ENCODE measurements at regions not wholly inside any gene's neighbourhood (a gene's known extent, or its start where the extent isn't known, plus 50 kb on each side); places are given as distances from the start of the nearest gene placed in this dataset.

DNA sequence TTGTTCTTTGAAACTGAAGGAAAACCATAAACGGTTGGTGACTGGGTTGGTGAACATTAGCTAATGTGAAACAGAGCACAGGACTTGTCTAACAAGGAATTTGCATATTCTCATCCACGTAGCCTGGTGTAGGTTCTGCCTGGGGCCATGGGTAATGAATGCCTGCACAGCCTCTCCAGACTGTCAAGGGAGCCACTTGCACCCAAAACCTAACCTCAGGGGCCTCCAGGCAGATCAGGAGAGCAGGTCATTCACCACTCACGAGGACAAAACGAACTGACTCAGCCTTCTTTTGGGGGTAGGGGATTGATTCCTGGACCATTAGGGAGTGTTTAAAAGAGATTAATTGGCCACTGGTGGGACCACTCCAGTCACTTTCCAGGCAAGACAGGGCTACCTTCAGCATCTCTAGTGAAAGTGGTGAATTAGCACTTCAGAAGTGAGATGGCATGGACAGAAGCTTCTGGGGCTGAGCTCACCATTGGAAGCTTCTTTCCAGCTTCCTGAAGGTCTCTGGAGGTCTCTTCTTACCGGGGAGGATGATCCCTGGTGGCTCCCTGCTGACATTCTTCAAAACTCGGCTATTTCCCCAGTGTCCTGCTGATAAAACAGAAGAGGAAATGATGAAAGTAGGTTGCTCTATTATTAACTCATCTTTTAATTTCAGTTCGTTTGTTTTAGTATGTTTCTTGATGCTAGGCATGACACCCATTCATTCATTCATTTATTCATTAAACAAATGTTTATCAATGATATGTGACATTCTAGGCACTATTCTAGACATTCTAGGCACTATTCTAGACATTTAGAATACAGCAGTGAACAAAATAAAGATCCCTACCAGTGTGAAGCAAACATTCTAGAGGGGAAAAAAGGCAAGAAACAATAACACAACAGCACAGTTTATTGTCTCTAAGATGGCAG, 104.5 kb upstream of the LNX1 start:
- no peak for DNase-seq (ENCODE audit: low read depth in 2 of 2, low spot score in 1 of 2)

DNA sequence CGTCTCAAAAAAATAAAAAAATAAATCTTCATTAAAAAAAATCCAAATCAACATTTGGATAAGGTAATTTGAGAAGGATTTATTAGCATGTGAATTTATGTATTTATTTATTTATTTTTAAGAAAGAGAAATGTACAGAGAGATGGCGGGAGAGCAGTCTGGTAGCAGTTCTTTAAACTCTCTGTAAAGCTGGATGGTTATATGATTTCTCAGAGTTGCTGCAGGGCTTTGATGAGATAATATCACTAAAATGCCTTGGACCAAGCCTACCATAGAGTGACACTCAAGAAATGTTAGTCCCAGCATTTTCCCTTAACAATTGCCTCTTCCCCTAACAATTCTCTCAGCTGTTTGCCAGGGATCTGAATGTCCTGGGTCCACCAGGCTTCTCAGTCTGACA, 103.4 kb upstream of the LNX1 start:
- DNase-seq (ENCODE audit: low read depth in 2 of 2, low spot score in 1 of 2) = no peak

DNA sequence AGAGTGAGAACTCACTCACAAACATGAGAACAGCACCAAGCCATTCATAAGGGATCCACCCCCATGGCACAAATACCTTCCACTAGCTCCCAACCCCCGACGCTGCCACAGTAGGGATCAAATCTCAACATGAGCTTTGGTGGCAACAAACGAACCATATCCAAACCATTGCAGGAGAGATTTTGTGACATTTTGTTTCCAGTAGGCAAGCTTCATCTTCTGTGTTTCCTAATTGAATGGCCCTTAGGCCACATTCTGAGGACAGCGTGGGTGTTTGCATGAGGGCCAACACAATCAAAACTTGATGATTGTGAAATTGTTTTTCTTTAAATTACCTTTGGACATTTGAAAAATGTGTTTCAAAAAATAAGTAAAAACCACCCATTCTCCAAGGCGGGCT, 102.6 kb upstream of the LNX1 start:
- DNase-seq (ENCODE audit: low read depth in 2 of 2, low spot score in 1 of 2) = no peak

DNA sequence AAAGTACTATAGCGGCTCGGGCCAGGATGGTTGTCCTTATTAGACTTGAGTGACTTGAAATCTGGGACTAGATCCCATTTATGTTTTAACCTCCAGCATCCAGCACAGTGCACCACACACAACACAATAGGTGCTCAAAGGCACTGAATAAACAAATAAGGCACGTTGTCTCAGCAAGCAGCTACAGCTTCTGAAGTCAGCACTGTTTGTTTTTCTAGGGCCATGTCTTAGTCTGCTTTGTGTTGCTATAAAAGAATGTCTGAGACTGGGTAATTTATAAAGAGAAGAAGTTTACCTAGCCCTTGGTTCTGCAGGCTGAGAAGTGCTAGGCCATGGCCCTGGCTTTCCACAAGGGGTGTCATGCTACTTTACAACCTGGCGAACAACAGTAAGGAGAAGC, 102.1 kb upstream of the LNX1 start:
- no peak for DNase-seq (ENCODE audit: low read depth in 2 of 2, low spot score in 1 of 2)

DNA sequence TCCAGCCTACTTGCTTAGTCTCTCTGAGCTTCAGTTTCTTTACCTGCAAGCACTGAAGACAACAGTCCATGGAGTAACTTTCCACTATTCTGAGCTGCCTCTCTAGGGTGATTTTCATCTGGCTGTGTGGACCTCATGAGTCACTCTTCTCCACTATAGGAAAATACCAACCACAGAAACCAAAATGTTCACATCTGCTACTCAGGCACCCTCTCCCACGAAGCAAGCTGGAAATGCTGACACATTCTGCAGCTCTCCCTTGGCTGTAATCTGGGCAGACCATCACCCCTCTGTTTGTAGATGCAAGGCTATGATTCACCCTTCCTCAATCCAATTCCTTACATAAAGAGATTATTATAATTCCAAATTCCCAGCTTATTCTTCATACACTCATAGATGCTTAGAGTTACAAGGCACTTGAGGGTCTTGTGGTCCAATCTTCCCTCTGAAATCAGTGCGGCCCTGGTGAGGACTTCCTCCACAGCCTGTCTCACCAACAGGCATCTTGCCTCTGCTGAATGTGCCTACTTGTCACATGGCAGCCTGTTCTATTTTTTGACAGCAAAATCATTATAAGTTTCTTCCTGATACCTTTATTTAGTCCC, 97.0 kb upstream of the LNX1 start:
- no peak for DNase-seq (ENCODE audit: low read depth in 2 of 2, low spot score in 1 of 2)

DNA sequence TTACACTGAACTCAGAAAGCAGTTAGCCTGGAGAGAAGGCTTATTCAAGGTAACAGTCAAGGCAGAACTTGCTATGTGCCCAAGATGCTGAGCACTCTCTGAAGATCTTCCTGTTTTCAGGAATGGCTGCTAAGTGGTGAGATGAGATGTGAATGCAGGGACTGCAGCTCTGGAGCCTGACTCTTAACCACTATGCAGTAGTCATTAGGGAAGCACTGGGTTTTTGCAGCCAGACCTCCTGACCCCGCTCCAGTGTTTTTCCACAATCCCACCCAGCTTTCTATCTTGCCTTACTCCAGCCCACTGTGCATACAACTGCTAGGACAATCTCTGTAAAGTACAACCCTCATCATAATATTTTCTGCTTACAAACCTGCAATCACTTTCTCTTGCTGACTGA, 95.2 kb upstream of the LNX1 start:
- no peak for DNase-seq (ENCODE audit: low read depth in 2 of 2, low spot score in 1 of 2)

DNA sequence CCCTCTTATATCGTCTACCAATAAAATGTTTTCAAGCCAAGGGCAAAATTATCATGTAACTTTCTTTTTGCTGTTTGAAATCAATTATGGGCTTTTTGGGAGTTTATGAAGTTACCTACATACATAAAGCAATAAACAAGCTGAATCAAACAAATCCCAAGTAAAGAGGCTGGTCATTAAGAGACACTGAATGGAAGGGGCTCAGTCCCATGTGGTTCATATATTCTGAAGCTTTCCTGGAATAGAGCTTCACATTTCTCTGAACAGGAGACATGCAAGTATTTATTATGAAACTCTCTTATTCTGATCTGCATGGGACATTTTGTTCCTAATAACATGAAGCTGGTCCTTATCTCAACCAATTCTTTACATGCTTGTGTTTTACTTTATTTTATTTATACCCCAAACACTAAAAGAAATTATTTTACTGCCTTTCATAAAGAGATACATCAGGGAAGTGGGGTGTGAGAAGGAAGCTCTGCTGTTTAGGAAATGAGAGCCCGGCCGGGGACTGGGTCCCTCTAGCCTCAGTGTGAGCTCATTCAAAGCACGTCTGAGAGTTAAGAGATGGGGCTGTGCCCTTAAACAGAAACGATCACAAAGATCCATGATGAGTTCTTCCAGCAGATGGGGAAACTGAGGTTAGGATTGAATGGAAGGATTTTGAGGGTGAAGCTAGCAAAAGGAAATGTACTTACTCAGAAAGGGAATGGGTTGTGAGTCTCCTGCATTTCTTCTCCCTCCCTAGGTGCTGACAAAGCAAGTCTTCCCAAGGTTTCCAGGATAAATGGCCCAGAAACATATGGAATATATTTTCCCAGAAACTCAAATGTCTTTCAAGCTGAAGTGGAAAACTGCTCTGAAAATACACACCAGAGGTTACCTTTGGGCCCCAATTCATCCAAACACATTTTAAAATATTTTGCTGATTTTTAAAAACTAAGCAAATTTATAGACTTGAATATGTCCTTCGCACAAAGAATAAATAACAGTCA, 93.1 kb upstream of the LNX1 start:
- DNase-seq (ENCODE audit: low read depth in 2 of 2, low spot score in 1 of 2) = no peak

DNA sequence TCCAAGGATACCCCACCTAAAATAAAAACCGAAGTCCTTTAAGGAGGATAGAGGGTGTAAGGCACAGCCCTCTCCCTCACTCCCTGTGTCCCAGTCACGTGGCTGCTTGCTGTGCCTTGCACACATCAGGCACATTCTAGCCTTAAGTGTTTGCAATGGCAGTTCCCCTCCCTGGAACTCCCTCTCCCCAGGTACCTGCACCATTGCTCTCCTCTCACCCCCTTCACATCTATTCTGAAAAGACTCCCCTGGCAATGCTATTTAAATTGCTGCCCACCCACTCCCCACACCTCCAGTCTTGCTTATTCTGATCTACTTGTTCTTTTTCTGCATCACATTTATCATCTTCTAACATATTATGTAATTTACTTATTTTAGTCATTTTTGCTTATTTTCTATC, 91.6 kb upstream of the LNX1 start:
- no peak for DNase-seq (ENCODE audit: low read depth in 2 of 2, low spot score in 1 of 2)

DNA sequence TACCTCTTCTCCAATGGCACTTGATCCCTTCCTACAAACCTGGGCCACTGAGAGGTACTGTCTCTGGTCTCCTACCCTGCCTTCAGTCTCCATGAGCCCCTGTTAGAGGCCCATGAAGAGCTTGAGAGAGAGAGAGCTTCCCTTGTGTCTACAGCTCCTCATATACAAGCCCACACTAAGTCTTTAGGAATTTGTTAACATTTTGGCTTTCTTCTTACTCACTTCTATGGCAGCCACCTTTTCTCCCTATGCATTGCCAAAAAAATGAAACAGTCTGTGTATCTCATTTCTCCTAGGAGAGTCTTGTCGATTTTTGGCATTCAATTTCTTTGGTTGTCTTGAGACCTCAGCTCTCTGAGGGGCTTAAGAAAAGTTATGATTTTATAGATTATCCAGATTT, 90.9 kb upstream of the LNX1 start:
- DNase-seq (ENCODE audit: low read depth in 2 of 2, low spot score in 1 of 2) = no peak

DNA sequence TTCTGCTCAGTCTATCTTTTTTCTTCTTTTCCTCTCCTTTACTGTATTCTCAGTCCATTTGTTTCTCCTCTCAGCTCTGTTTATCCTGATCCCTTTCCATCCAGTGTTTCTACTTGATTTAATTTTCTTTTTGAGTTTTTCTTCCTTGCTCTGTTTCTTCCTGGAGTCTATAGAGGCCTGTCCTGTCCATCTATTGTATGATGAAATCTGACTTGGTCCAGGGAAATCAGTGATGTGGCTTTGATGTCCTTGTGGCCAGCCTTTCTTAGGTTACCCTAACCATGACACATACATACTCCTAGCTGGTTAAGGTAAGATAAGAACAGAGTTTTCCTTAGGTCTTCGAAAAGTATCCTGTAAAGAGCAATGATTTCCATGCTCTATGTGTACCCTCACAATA, 89.3 kb upstream of the LNX1 start:
- no peak for DNase-seq (ENCODE audit: low read depth in 2 of 2, low spot score in 1 of 2)

DNA sequence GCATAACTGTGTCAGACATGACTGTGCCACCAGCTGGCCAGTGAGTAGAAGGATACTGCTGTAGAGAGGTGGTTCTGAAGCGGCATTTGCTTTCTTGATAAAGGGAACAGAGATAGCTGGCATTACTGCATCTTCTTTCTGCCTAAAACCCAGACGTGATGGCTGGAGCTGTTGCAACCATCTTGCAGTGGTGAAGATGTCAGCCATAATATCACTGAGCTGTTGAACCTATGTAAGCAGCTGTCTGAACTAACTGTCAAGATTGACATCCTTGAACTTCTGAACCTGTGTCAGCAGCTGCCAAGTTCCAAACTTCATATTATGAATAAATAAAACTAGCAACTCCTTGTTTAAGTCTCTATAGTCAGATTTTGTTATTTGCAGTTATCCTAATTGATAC, 88.9 kb upstream of the LNX1 start:
- DNase-seq (ENCODE audit: low read depth in 2 of 2, low spot score in 1 of 2) = no peak

DNA sequence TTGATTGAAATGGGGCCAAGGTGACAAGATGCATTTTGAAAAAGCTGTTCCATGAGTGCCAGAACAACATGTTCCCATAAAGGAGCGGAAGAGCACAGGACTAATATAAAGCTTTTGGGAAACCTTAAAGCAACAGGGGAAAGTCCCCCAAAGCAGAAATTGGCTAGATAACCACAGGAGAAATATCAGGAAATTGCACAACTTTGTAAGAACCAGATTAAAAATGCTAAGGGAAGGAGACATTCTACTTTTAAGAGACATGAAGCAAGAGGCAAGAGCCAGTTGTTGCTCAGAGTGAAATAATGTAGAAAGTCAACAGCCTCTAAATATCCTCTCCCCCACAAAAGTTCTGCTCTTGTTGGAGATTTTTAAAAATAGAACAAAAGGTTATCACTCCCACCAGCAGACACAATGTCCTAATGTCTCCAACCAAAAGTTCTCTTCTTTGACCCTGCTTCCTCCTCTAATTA, 85.2 kb upstream of the LNX1 start:
- no peak for DNase-seq (ENCODE audit: low read depth in 2 of 2, low spot score in 1 of 2)

DNA sequence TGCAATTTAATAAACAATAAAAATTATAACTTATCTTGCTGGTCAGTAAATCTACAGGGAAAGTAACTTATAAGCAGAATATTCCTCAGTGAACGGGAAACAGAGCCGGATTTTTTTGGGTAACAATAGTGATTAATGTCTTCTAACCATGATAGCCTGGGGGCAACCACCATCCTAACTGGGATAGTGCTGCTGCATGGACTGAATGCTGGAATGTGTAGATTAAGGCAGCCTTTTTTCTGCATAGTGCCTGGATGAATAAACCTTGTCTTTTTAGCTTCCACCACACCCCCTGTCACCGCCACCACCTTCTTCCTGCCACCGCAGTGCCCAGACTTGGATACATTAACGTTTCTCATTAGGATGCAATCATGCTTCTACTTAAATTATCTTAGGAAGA, 83.6 kb upstream of the LNX1 start:
- DNase-seq (ENCODE audit: low read depth in 2 of 2, low spot score in 1 of 2) = no peak

DNA sequence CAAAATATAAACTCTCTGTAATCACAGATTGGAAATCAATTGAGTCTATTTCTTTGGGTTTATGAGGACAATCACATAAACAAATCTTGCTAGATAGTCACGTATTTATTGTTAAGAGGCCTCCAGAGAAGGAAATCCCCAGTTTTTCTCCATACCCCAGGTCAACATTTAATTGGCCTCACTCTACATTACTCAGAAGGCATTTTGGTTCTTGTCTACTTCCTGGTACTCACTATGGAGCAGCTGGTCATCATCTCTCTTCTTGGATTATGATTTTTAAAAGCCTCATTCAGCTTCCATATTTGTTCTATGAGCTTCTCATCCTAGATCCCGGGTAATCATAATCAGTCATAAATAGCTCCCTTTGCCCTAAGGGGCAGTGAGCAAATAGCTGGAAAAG, 81.6 kb upstream of the LNX1 start:
- no peak for DNase-seq (ENCODE audit: low read depth in 2 of 2, low spot score in 1 of 2)

DNA sequence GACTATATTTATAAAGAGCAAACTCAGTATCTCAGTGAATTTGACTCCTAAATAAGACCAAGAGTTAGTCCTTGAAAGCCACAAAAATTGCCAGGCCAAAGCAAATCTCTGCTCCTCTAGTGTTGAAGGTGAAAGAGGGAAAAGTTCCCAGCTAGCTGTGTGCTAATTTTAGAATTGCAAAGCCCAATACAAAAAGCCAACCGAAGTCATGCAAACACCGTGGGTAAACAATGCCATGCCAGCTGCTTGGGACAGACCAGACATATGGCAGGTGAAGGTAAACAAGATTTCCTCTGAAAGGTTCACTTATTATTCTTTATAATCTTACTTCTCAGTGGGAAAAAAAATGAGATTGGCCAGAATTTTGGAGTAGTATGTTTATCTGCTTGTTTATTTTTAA, 80.5 kb upstream of the LNX1 start:
- DNase-seq (ENCODE audit: low read depth in 2 of 2, low spot score in 1 of 2) = no peak

DNA sequence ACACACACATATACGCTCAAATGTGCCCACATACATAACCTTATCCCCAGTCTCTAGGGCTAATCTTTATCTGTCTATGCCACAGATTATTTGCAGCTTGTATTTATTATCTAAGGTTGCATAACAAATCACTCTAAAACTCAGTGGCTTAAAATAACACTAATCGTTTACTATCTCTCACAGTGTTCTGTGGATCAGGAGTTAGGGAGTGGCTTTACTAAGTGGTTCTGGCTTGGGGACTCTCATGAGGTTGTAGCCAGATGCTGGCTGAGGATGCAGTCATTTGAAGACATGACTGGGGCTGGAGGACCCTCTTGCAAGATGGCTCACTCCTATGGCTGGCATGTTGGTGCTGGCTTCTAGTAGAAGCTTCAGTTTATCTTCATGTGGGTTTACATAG, 68.5 kb upstream of the LNX1 start:
- DNase-seq (ENCODE audit: low read depth in 2 of 2, low spot score in 1 of 2) = no peak

DNA sequence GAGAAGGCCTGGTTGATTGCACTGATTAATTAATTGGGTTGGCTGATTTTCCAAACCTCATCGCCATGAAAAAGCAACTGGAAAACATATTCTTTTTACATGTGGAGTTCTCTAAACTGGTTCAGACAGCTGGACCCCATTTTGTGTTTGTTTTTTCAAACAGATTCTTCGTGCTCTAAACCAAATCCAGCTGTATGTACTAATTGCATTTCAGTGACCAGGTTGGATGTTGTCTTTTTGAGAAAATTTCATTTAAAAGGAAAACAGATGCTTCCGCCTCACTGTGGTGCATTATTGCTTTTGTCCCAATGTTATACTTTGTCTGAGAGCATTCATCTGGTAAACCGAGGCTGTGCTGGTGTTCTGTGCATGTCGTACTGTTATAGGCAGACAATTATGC, 67.8 kb upstream of the LNX1 start:
- DNase-seq (ENCODE audit: low read depth in 2 of 2, low spot score in 1 of 2) = no peak

DNA sequence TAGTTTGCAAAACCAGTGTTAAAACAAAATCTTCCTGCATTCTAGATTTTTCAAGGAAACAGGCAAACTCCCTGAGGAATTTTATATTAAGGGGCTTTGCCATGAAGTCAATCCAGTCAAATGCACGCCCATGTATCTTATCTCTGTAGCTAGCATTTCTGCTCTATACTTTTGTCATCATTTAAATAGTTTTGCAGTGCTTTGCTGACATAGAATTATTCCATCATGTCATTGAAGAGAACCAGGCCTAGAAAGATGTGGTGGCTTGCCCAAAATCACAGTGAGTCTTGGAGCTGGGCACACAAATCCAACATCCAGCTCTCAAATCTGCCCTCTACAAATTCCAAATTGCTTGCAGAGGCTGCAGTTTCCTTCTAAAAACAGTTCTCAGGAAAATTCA, 66.7 kb upstream of the LNX1 start:
- no peak for DNase-seq (ENCODE audit: low read depth in 2 of 2, low spot score in 1 of 2)

DNA sequence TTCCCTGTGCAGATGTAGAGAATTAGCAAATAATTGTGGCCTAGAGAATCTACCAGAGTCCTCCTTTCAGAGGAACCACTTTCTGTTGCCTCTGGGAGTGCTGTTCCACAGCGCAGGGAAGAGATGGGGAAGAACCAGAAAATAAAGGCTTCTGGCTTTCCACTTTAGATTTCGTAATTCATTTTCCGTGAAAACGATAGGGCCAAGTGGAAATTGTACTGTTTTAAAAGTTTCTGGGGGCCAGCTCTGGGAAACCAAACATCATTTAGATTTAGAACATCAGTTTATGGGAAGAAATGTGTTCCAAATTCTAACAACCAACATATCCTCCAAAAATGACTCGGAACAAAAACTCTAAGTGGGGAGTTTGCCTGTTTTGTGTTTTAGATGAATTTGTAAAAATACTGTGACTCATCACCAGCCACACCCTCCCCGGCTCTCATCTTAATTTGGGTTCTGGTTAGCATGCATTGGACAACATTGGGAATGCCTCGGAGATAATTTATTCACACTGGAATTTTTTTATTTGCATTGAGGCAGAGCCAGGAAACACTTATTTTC, 65.2 kb upstream of the LNX1 start:
- DNase-seq (ENCODE audit: low read depth in 2 of 2, low spot score in 1 of 2) = no peak

DNA sequence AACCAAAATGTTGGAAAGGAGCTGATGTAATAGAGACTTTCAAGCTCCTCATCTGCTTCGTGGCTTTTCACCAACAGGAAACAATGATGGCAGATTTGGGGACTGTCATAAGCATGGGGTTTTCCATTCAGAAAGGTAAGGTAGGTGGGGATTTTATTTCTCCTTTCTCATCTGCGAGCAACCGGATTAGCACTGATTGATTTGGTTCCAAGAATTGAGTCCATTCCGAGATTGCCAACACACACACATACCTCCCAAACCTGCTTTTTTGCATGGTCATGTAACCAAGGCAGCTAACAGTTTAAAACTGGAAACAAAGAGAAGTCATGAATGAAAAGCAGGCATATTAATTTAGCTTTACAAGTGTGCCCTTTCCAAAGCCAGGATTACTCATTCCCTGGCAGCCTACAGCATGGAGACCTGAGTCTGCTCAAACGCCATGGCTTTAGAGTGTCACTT, 63.0 kb upstream of the LNX1 start:
- DNase-seq (ENCODE audit: low read depth in 2 of 2, low spot score in 1 of 2) = no peak

DNA sequence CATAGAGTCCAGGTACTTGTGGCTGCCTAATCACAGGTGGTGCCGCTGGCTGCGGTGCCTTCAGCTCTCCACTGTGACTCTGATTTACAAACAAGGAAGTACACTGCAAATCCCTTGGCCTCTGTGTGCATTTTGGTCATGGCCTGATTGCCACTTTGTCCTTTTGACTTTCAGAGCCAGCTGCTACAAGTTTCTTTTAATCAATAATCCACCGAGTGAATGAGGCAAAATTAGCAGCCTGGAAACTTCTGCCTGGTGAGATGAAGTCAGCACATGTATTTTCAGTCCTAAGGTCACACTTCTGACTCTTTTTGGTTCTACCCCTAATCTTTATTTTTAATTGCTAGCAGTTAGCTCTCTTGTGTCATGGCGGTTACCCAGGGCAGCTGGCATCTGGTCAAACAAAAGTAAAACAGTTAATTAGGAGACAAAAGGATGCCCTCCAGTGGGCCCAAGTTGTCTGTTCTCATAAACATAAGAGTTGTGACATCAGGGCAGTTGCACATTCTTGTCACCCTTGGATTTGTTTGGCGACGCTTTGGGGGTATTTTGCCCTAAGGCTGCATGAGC, 62.3 kb upstream of the LNX1 start:
- no peak for DNase-seq (ENCODE audit: low read depth in 2 of 2, low spot score in 1 of 2)
